ENCODE measurements at regions not wholly inside any gene's neighbourhood (a gene's known extent, or its start where the extent isn't known, plus 50 kb on each side); places are given as distances from the start of the nearest gene placed in this dataset.

GRCh38 chr16:22625967-22626366 lies 115.3 kb downstream of the NPIPB5 start:
- ChIA-PET POLR2A (no interaction called here), CTCF (interaction anchor here (1.9 kb wide), 1 partner anchor 9 kb away, joined by 6 read pairs; no protein-coding TSS in a partner anchor)
- Histone ChIP-seq H3K27me3 (ENCODE audit: control insufficient read depth in 2 of 2, insufficient read depth in 2 of 2, low read length in 2 of 2) (peaks cover 6 to 19% of the 10 kb centered on the region in 2 experiments), H3K79me2 (ENCODE audit: control insufficient read depth, insufficient read depth, low read length) (no peaks in the 10 kb centered on the region), H4K20me1 (replicated peaks; ENCODE audit: control insufficient read depth, extremely low read depth, insufficient read depth, low read length) (no peaks in the 10 kb centered on the region), H3K9me1 (replicated peaks; ENCODE audit: control insufficient read depth, extremely low read depth, insufficient read depth, low read length) (no peaks in the 10 kb centered on the region), H3K4me2 (ENCODE audit: insufficient read depth, low read length) (no peak overlapping the region), H3K4me1 (ENCODE audit: control insufficient read depth, extremely low read depth, insufficient read depth, low read length) (no peaks in the 10 kb centered on the region), H3K9me3 (replicated peaks; ENCODE audit: control insufficient read depth, insufficient read depth, low read length) (no peaks in the 10 kb centered on the region), H3K27ac (ENCODE audit: insufficient read depth, low read depth, low read length) (no peak overlapping the region), H3K36me3 (ENCODE audit: control insufficient read depth in 2 of 2, extremely low read depth in 1 of 2, insufficient read depth in 2 of 2, low read length in 2 of 2) (no peaks in the 10 kb centered on the region), H3K9ac (replicated peaks; ENCODE audit: extremely low read depth, insufficient read depth, low read length) (no peak overlapping the region), H3K4me3 (replicated peaks in 1 of 3; ENCODE audit: insufficient read depth in 1 of 3, low read depth in 1 of 3, low read length in 3 of 3) (no peak overlapping the region), H2AFZ (ENCODE audit: low read depth, low read length) (no peak overlapping the region)
- dilution Hi-C loops (cut with MboI; ENCODE audit: extremely low pct_ligation_motif_present, low sequenced_read_pairs) (no loop called here), intact Hi-C loops (cut with micrococcal nuclease) (no loop called here)
- BruUV-seq (replicated peaks), result no TSS peak
- DNase-seq (ENCODE audit: low read depth, low spot score) (no peak), FAIRE-seq (no peak)
- no peak for TF ChIP-seq JUN (IDR thresholded peaks at IDR 0.05; ENCODE audit: borderline replicate concordance, insufficient read depth, insufficient read length, low read depth)
- TF ChIP-seq MYC (IDR thresholded peaks at IDR 0.05; ENCODE audit: low read depth, low read length), result no peak
- TF ChIP-seq FOS (IDR thresholded peaks at IDR 0.05; ENCODE audit: borderline replicate concordance, insufficient read depth, low read length), result no peak
- TF ChIP-seq MAX (IDR thresholded peaks at IDR 0.05; ENCODE audit: insufficient read depth, insufficient read length), result no peak
- TF ChIP-seq GATA2 (IDR thresholded peaks at IDR 0.05; ENCODE audit: insufficient read depth, insufficient read length, low read depth, low read length), result no peak
- no peak for TF ChIP-seq EZH2 (IDR thresholded peaks at IDR 0.05; ENCODE audit: borderline replicate concordance, low read depth, low read length, severe bottlenecking)
- TF ChIP-seq POLR2A (IDR thresholded peaks at IDR 0.05; ENCODE audit: low read depth, low read length), result no peak
- no peak for TF ChIP-seq CTCF (IDR thresholded peaks at IDR 0.05; ENCODE audit: extremely low read depth in 1 of 2, insufficient read depth in 1 of 2, low read depth in 1 of 2, low read length in 2 of 2)
- TF ChIP-seq POLR2AphosphoS5 (IDR thresholded peaks at IDR 0.05; ENCODE audit: insufficient read depth, low read depth, low read length), result no peak

Measured in endothelial cell of umbilical vein (primary cell).